Osteoblast (primary cell): ENCODE measurements at regions not wholly inside any gene's neighbourhood (a gene's known extent, or its start where the extent isn't known, plus 50 kb on each side); places are given as distances from the start of the nearest gene placed in this dataset.

ENCODE experiments used
- DNase-seq: peaks from one replicate; pipeline ENCODE4 v3.0.0; 2011; ENCODE audit warnings: low spot score, mixed read lengths; ENCODE audit not compliant: insufficient read length; ENCODE audit errors: missing footprints
- H2AFZ ChIP-seq: 2 replicates; pipeline ENCODE4 v1.6.0; 2011; ENCODE audit warnings: mild to moderate bottlenecking, low read length
- H3K27ac ChIP-seq: 2 replicates; pipeline ENCODE4 v1.5.1; 2011; ENCODE audit warnings: mild to moderate bottlenecking, low read depth, low read length, moderate library complexity
- H3K27me3 ChIP-seq: 2 replicates; pipeline ENCODE4 v1.6.0; 2012; ENCODE audit warnings: mild to moderate bottlenecking, control low read depth, inconsistent platforms, low read length, moderate library complexity; ENCODE audit not compliant: insufficient read depth
- H3K36me3 ChIP-seq: 2 replicates; pipeline ENCODE4 v1.5.1; 2011; ENCODE audit warnings: mild to moderate bottlenecking, low read length, control low read depth, moderate library complexity; ENCODE audit not compliant: insufficient read depth
- H3K4me1 ChIP-seq: 2 replicates; pipeline ENCODE4 v1.5.1; 2011; ENCODE audit warnings: mild to moderate bottlenecking, low read length, control low read depth, moderate library complexity; ENCODE audit not compliant: insufficient read depth
- H3K4me2 ChIP-seq: 2 replicates; pipeline ENCODE4 v1.6.0; 2011; ENCODE audit warnings: mild to moderate bottlenecking, low read length; ENCODE audit not compliant: insufficient read depth
- H3K4me3 ChIP-seq: fragments of 200-600 bp; sonication (generic); 3 replicates; pipeline ENCODE4 v1.5.1; 2012; ENCODE audit warnings: mild to moderate bottlenecking, low read length, inconsistent platforms; ENCODE audit not compliant: insufficient read depth
- H3K79me2 ChIP-seq: 2 replicates; pipeline ENCODE4 v1.6.0; 2012; ENCODE audit warnings: mild to moderate bottlenecking, low read length, control low read depth, inconsistent platforms; ENCODE audit not compliant: insufficient read depth
- H3K9me3 ChIP-seq: 2 replicates; pipeline ENCODE4 v1.5.1; 2011; ENCODE audit warnings: low read depth, low read length, control low read depth
- H4K20me1 ChIP-seq: 2 replicates; pipeline ENCODE4 v1.6.0; 2012; ENCODE audit warnings: mild to moderate bottlenecking, low read length, control low read depth; ENCODE audit not compliant: insufficient read depth
- CTCF ChIP-seq: IDR thresholded peaks from 2 replicates; pipeline ENCODE4 v1.5.1; 2011; ENCODE audit warnings: mild to moderate bottlenecking, low read depth, low read length, moderate library complexity; ENCODE audit errors: extremely low read depth

- H3K79me2 ChIP-seq, result no peaks in the 10 kb centered on the region
Measured at GRCh38 chr18:43682196-43682595, 404.9 kb upstream of the SYT4 start.

GRCh38 chr18:43686709-43687108 lies 409.4 kb upstream of the SYT4 start:
- no peak for TF ChIP-seq CTCF
- Histone ChIP-seq H3K27ac (no peak overlapping the region), H3K9me3 (no peaks in the 10 kb centered on the region), H3K4me1 (no peaks in the 10 kb centered on the region), H3K27me3 (no peaks in the 10 kb centered on the region), H3K79me2 (no peaks in the 10 kb centered on the region), H3K4me2 (no peak overlapping the region), H3K36me3 (no peaks in the 10 kb centered on the region), H3K4me3 (no peak overlapping the region), H4K20me1 (no peaks in the 10 kb centered on the region), H2AFZ (no peak overlapping the region)
- no peak for DNase-seq

More at GRCh38 chr18:43682196-43682595, 404.9 kb upstream of the SYT4 start:
- TF ChIP-seq CTCF, result no peak
- H3K4me3 ChIP-seq, result no peak overlapping the region
- H3K9me3 ChIP-seq, result no peaks in the 10 kb centered on the region
- DNase-seq, result no peak
- H2AFZ ChIP-seq, result no peak overlapping the region
- H4K20me1 ChIP-seq, result no peaks in the 10 kb centered on the region
- H3K27ac ChIP-seq, result no peak overlapping the region
- H3K27me3 ChIP-seq, result no peaks in the 10 kb centered on the region
- H3K4me1 ChIP-seq, result no peaks in the 10 kb centered on the region
- H3K36me3 ChIP-seq, result no peaks in the 10 kb centered on the region
- no peak overlapping the region for H3K4me2 ChIP-seq

- Histone ChIP-seq H3K4me1 (no peaks in the 10 kb centered on the region), H3K9me3 (no peaks in the 10 kb centered on the region), H2AFZ (peak overlapping the region; percentile 6), H4K20me1 (no peaks in the 10 kb centered on the region), H3K36me3 (no peaks in the 10 kb centered on the region), H3K4me2 (peak overlapping the region; percentile 32), H3K27me3 (no peaks in the 10 kb centered on the region), H3K4me3 (no peak overlapping the region), H3K27ac (peak overlapping the region; percentile 1), H3K79me2 (no peaks in the 10 kb centered on the region)
- no peak for TF ChIP-seq CTCF
- DNase-seq, result no peak
Measured at GRCh38 chr18:43692099-43692690, 414.9 kb upstream of the SYT4 start.

GRCh38 chr18:43702399-43702798 lies 425.1 kb upstream of the SYT4 start:
- Histone ChIP-seq H3K4me1 (no peaks in the 10 kb centered on the region), H3K36me3 (no peaks in the 10 kb centered on the region), H3K4me3 (no peak overlapping the region), H3K9me3 (no peaks in the 10 kb centered on the region), H3K27ac (no peak overlapping the region), H3K27me3 (no peaks in the 10 kb centered on the region), H3K79me2 (no peaks in the 10 kb centered on the region), H3K4me2 (no peak overlapping the region), H2AFZ (no peak overlapping the region), H4K20me1 (no peaks in the 10 kb centered on the region)
- no peak for DNase-seq
- no peak for TF ChIP-seq CTCF
